ENCODE measurements at regions not wholly inside any gene's neighbourhood (a gene's known extent, or its start where the extent isn't known, plus 50 kb on each side); places are given as distances from the start of the nearest gene placed in this dataset.

DNA sequence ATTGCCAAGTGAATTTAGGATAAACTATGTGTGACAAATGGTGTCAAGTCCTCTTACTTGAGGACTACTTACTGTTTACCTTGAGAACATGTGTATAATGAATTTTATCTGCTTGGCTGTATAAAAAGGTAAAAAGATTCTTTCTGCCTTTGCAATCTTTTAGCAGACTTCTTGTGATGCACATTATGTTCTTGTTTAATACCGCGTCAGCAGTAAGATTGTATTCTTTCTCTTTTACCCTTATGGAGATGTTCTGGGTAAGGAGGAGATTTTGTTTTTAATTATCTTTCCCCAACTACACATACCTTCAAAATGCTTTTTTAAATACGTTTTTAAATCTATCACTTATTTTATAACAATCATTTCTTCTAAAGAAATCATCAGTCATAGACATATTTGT lies 1166.4 kb upstream of the CNTN5 start:
- no peak overlapping the region for H3K4me3 Mint-ChIP-seq
- Histone ChIP-seq H3K36me3 (replicated peaks in 1 of 2; ENCODE audit: control extremely low read depth in 1 of 2, control insufficient read depth in 1 of 2, extremely low read depth in 1 of 2, insufficient read depth in 2 of 2, low read length in 1 of 2) (no peaks in the 10 kb centered on the region), H3K4me1 (ENCODE audit: control insufficient read depth in 2 of 2, insufficient read depth in 2 of 2, low read length in 2 of 2) (no peaks in the 10 kb centered on the region), H3K27me3 (replicated peaks in 1 of 4; ENCODE audit: control extremely low read depth in 1 of 4, control insufficient read depth in 3 of 4, insufficient read depth in 4 of 4, low read length in 3 of 4) (no peaks in the 10 kb centered on the region), H3K4me2 (replicated peaks; ENCODE audit: low read depth, low read length, poor library complexity, severe bottlenecking) (no peak overlapping the region), H3K9ac (ENCODE audit: low read length) (no peak overlapping the region), H3K9me3 (ENCODE audit: control extremely low read depth in 1 of 3, control insufficient read depth in 2 of 3, insufficient read depth in 1 of 3, low read length in 2 of 3) (peaks cover 0 to 7% (median 0%) of the 10 kb centered on the region in 3 donors), H3K4me3 (ENCODE audit: control extremely low read depth in 1 of 5, extremely low read depth in 1 of 5, insufficient read depth in 1 of 5, low read depth in 2 of 5, low read length in 4 of 5) (no peak overlapping the region), H4K20me1 (ENCODE audit: control insufficient read depth, insufficient read depth, low read length, poor library complexity, severe bottlenecking) (no peaks in the 10 kb centered on the region), H2AFZ (ENCODE audit: insufficient read depth, low read depth, low read length, poor library complexity, severe bottlenecking) (no peak overlapping the region), H3K27ac (ENCODE audit: low read length in 2 of 2) (no peak overlapping the region), H3K79me2 (ENCODE audit: control insufficient read depth, insufficient read depth, low read length) (no peaks in the 10 kb centered on the region)
- intact Hi-C loops (cut with micrococcal nuclease) = no loop called here
- WGBS (ENCODE audit: insufficient coverage) = no CpG with 5 or more reads among the region's 3 CpGs
- no peak for ATAC-seq (ENCODE audit: low read depth)
- H3K27me3 Mint-ChIP-seq = no peaks in the 10 kb centered on the region
- H3K9me3 Mint-ChIP-seq (ENCODE audit: insufficient read depth) = peaks cover 2% of the 10 kb centered on the region
- POLR2A ChIA-PET = no interaction called here
- CTCF ChIA-PET = no interaction called here
- no peak overlapping the region for H3K27ac Mint-ChIP-seq
- H3K4me1 Mint-ChIP-seq = no peaks in the 10 kb centered on the region
- no peak for DNase-seq
- TF ChIP-seq, protein P1, sequence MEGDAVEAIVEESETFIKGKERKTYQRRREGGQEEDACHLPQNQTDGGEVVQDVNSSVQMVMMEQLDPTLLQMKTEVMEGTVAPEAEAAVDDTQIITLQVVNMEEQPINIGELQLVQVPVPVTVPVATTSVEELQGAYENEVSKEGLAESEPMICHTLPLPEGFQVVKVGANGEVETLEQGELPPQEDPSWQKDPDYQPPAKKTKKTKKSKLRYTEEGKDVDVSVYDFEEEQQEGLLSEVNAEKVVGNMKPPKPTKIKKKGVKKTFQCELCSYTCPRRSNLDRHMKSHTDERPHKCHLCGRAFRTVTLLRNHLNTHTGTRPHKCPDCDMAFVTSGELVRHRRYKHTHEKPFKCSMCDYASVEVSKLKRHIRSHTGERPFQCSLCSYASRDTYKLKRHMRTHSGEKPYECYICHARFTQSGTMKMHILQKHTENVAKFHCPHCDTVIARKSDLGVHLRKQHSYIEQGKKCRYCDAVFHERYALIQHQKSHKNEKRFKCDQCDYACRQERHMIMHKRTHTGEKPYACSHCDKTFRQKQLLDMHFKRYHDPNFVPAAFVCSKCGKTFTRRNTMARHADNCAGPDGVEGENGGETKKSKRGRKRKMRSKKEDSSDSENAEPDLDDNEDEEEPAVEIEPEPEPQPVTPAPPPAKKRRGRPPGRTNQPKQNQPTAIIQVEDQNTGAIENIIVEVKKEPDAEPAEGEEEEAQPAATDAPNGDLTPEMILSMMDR (IDR thresholded peaks at IDR 0.05) = no peak
- TF ChIP-seq EZH2 (IDR thresholded peaks at IDR 0.05; ENCODE audit: borderline replicate concordance, insufficient read depth, low read depth, low read length, poor library complexity, severe bottlenecking) = no peak

DNA sequence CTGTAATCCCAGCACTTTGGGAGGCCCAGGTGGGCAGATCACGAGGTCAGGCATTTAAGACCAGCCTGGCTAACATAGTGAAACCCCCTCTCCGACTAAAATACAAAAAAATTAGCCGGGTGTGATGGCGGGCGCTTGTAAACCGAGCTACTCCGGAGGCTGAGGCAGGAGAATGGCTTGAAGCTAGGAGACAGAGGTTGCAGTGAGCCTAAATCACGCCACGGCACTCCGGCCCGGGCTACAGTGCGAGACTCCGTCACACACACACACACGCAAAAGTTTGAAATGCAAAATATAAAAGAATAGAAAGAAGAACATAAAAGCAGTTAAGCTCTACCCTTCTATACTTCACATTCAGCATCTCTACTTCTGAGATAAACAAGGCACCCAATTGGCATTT lies 1165.9 kb upstream of the CNTN5 start:
- peaks cover 0 to 7% (median 0%) of the 10 kb centered on the region in 3 donors for H3K9me3 ChIP-seq (ENCODE audit: control extremely low read depth in 1 of 3, control insufficient read depth in 2 of 3, insufficient read depth in 1 of 3, low read length in 2 of 3)
- H3K36me3 ChIP-seq (replicated peaks in 1 of 2; ENCODE audit: control extremely low read depth in 1 of 2, control insufficient read depth in 1 of 2, extremely low read depth in 1 of 2, insufficient read depth in 2 of 2, low read length in 1 of 2) = no peaks in the 10 kb centered on the region
- H3K27ac Mint-ChIP-seq = no peak overlapping the region
- H4K20me1 ChIP-seq (ENCODE audit: control insufficient read depth, insufficient read depth, low read length, poor library complexity, severe bottlenecking) = no peaks in the 10 kb centered on the region
- H3K9me3 Mint-ChIP-seq (ENCODE audit: insufficient read depth) = peaks cover 4% of the 10 kb centered on the region
- no peaks in the 10 kb centered on the region for H3K27me3 ChIP-seq (replicated peaks in 1 of 4; ENCODE audit: control extremely low read depth in 1 of 4, control insufficient read depth in 3 of 4, insufficient read depth in 4 of 4, low read length in 3 of 4)
- 25% methylated on average over 1 of the region's 14 CpGs for WGBS (ENCODE audit: insufficient coverage)
- H3K79me2 ChIP-seq (ENCODE audit: control insufficient read depth, insufficient read depth, low read length) = no peaks in the 10 kb centered on the region
- H3K9ac ChIP-seq (ENCODE audit: low read length) = no peak overlapping the region
- no peaks in the 10 kb centered on the region for H3K27me3 Mint-ChIP-seq
- no peak for ATAC-seq (ENCODE audit: low read depth)
- no peak overlapping the region for H3K4me3 Mint-ChIP-seq
- DNase-seq = no peak
- no peaks in the 10 kb centered on the region for H3K4me1 ChIP-seq (ENCODE audit: control insufficient read depth in 2 of 2, insufficient read depth in 2 of 2, low read length in 2 of 2)
- H2AFZ ChIP-seq (ENCODE audit: insufficient read depth, low read depth, low read length, poor library complexity, severe bottlenecking) = no peak overlapping the region
- TF ChIP-seq, protein P1 (IDR thresholded peaks at IDR 0.05) = no peak
- no peak for TF ChIP-seq EZH2 (IDR thresholded peaks at IDR 0.05; ENCODE audit: borderline replicate concordance, insufficient read depth, low read depth, low read length, poor library complexity, severe bottlenecking)
- H3K27ac ChIP-seq (ENCODE audit: low read length in 2 of 2) = no peak overlapping the region
- H3K4me2 ChIP-seq (replicated peaks; ENCODE audit: low read depth, low read length, poor library complexity, severe bottlenecking) = no peak overlapping the region
- ChIA-PET CTCF (no interaction called here), POLR2A (no interaction called here)
- intact Hi-C loops (cut with micrococcal nuclease) = no loop called here
- H3K4me3 ChIP-seq (ENCODE audit: control extremely low read depth in 1 of 5, extremely low read depth in 1 of 5, insufficient read depth in 1 of 5, low read depth in 2 of 5, low read length in 4 of 5) = no peak overlapping the region
- H3K4me1 Mint-ChIP-seq = no peaks in the 10 kb centered on the region
